ENCODE measurements at regions not wholly inside any gene's neighbourhood (a gene's known extent, or its start where the extent isn't known, plus 50 kb on each side); places are given as distances from the start of the nearest gene placed in this dataset.

DNA sequence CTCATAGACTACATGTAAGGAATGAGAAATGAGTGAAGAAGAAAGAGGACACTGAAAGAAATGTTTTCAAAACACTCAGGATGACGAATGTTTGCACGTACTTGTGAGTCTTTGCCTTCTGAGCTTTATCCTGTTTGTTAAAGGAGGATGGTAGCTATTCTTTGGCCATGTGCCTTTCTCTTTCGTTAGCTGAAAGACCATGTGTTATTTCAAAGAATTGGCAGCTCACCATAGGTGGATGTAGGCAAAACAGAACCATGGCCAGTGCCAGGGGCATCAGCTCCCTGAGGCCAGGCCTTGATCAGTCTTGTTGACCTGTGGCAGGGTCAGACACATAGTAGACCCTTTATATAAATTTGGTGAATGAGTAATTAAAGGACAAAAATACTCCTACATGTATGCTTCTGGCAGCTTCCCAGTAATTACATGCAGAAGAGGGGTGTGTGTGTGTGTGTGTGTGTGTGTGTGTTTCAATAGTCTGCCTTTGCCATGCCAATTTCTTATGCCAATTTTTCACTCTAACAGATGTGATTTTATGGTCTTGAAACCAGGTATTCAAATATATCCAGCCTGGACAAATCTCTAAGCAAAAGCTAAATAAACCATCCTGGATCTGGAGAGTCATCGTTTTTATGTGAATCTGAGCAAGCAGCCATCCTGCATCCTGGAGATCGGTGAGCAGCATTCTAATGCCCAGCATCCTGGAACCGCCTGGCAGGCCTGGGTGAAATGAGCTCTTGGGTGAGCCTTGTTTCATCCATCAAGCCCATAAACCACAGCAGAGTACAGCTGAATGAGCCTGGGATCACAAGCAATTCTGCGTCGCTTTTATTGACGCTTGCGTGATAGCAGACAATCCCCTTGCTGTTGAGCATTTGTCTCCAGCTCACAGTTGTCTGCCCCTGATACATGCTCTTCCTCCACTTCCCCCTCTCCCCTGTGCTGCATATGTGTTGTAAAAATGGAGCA, 475.4 kb downstream of the MED10 start:
- no peaks in the 10 kb centered on the region for H3K27me3 Mint-ChIP-seq (ENCODE audit: insufficient read depth, low read depth)
- no peak for DNase-seq (ENCODE audit: low spot score)
- H3K9me3 ChIP-seq (ENCODE audit: low read depth), result no peaks in the 10 kb centered on the region
- no peaks in the 10 kb centered on the region for H3K36me3 ChIP-seq
- no peaks in the 10 kb centered on the region for H3K9me3 Mint-ChIP-seq
- no peak overlapping the region for H3K4me3 Mint-ChIP-seq
- no peaks in the 10 kb centered on the region for H3K79me2 ChIP-seq (ENCODE audit: low read depth)
- H3K27ac Mint-ChIP-seq, result no peak overlapping the region
- H3K27ac ChIP-seq, result no peak overlapping the region
- H3K4me2 ChIP-seq, result no peak overlapping the region
- no peak for TF ChIP-seq EZH2 (IDR thresholded peaks at IDR 0.05)
- TF ChIP-seq, protein P1, sequence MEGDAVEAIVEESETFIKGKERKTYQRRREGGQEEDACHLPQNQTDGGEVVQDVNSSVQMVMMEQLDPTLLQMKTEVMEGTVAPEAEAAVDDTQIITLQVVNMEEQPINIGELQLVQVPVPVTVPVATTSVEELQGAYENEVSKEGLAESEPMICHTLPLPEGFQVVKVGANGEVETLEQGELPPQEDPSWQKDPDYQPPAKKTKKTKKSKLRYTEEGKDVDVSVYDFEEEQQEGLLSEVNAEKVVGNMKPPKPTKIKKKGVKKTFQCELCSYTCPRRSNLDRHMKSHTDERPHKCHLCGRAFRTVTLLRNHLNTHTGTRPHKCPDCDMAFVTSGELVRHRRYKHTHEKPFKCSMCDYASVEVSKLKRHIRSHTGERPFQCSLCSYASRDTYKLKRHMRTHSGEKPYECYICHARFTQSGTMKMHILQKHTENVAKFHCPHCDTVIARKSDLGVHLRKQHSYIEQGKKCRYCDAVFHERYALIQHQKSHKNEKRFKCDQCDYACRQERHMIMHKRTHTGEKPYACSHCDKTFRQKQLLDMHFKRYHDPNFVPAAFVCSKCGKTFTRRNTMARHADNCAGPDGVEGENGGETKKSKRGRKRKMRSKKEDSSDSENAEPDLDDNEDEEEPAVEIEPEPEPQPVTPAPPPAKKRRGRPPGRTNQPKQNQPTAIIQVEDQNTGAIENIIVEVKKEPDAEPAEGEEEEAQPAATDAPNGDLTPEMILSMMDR (IDR thresholded peaks at IDR 0.05), result no peak
- TF ChIP-seq EZH2phosphoT487 (IDR thresholded peaks at IDR 0.05), result no peak
- H4K20me1 ChIP-seq (ENCODE audit: low read depth), result no peaks in the 10 kb centered on the region
- no peak overlapping the region for H3K9ac ChIP-seq
- no peak overlapping the region for H3K4me3 ChIP-seq
- H3K4me1 Mint-ChIP-seq, result no peaks in the 10 kb centered on the region
- no peaks in the 10 kb centered on the region for H3K36me3 Mint-ChIP-seq
- no peak overlapping the region for H2AFZ ChIP-seq (replicated peaks)
- no peaks in the 10 kb centered on the region for H3F3A ChIP-seq (ENCODE audit: low read depth)
- no peaks in the 10 kb centered on the region for H3K27me3 ChIP-seq
- no peaks in the 10 kb centered on the region for H3K4me1 ChIP-seq

DNA sequence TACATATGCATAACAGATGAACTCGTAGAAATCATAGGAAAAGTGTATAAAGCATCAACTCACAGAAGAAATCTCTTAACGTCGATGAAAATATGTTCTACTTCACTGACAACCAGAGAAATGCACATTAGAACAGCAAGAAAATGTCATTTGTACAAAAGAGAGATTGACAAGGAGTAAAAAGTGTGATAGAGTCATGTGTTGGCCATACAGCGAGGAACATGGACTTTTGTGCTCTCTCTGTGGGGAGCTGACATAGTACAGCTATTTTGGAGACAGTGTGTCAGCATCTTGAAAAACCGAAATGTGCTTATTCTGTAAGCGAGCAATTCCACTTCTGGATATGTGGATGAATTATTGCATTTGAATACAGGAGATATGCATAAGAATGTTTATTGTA, 477.9 kb downstream of the ICE1 start:
- no peaks in the 10 kb centered on the region for H3K36me3 Mint-ChIP-seq

DNA sequence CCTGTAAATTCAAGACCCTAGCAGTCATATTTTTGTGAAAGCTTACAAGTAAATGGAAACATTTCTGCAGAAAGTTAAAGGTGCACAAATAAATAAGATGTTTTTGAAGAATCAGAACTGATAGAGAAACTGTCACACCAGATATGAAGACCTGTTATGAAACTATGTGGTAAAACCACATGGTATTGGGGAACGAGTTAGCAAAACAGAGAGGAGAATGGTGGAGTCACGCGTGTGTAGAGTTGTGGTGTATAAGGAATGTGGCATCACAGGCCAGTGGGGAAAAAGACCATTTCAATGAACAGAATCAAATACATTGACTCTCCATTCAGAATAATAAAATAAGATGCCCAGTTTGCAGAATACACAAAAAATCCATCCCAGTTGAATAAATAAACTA, 477.2 kb downstream of the ICE1 start:
- no peak overlapping the region for H3K9ac ChIP-seq
- H2AFZ ChIP-seq (replicated peaks), result no peak overlapping the region
- Mint-ChIP-seq H3K4me1 (no peaks in the 10 kb centered on the region), H3K4me3 (no peak overlapping the region), H3K27me3 (ENCODE audit: insufficient read depth, low read depth) (no peaks in the 10 kb centered on the region), H3K9me3 (no peaks in the 10 kb centered on the region), H3K36me3 (no peaks in the 10 kb centered on the region), H3K27ac (no peak overlapping the region)
- TF ChIP-seq EZH2phosphoT487 (IDR thresholded peaks at IDR 0.05), result no peak
- no peak overlapping the region for H3K27ac ChIP-seq
- H3K4me2 ChIP-seq, result no peak overlapping the region
- H3K36me3 ChIP-seq, result no peaks in the 10 kb centered on the region
- no peaks in the 10 kb centered on the region for H3K79me2 ChIP-seq (ENCODE audit: low read depth)
- H3K4me1 ChIP-seq, result no peaks in the 10 kb centered on the region
- no peak for DNase-seq (ENCODE audit: low spot score)
- H3K4me3 ChIP-seq, result no peak overlapping the region
- H3F3A ChIP-seq (ENCODE audit: low read depth), result no peaks in the 10 kb centered on the region
- no peaks in the 10 kb centered on the region for H3K27me3 ChIP-seq
- H4K20me1 ChIP-seq (ENCODE audit: low read depth), result no peaks in the 10 kb centered on the region
- no peaks in the 10 kb centered on the region for H3K9me3 ChIP-seq (ENCODE audit: low read depth)

More for the DNA sequence above, 477.9 kb downstream of the ICE1 start:
- Histone ChIP-seq H3K4me3 (no peak overlapping the region), H3K27ac (no peak overlapping the region), H3K9me3 (ENCODE audit: low read depth) (no peaks in the 10 kb centered on the region), H3F3A (ENCODE audit: low read depth) (no peaks in the 10 kb centered on the region), H3K27me3 (no peaks in the 10 kb centered on the region), H3K9ac (no peak overlapping the region), H3K79me2 (ENCODE audit: low read depth) (no peaks in the 10 kb centered on the region), H3K4me1 (no peaks in the 10 kb centered on the region), H4K20me1 (ENCODE audit: low read depth) (no peaks in the 10 kb centered on the region), H2AFZ (replicated peaks) (no peak overlapping the region), H3K4me2 (no peak overlapping the region), H3K36me3 (no peaks in the 10 kb centered on the region)
- Mint-ChIP-seq H3K4me3 (no peak overlapping the region), H3K9me3 (no peaks in the 10 kb centered on the region), H3K27me3 (ENCODE audit: insufficient read depth, low read depth) (no peaks in the 10 kb centered on the region), H3K4me1 (no peaks in the 10 kb centered on the region), H3K27ac (no peak overlapping the region)
- TF ChIP-seq, protein P1 (IDR thresholded peaks at IDR 0.05), result no peak
- no peak for TF ChIP-seq EZH2 (IDR thresholded peaks at IDR 0.05)
- no peak for DNase-seq (ENCODE audit: low spot score)

DNA sequence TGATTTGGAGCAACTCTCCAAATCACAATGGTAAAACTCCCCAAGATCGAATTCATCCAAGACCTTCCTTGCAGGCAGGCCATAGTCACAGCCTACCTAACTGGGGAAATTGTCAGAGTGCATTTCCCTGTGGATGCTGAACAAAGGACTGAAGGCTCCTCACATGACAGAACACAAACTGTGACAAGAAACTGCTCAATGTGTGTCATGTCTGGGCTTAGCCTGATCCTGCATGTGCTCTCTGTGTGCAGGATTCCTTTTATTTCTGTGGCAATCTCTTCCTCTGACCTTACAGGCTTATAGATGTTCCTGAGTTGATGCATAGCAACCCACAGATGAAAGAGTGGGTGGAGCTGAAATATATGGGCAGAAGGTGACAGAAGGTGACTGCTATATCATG, 465.8 kb downstream of the ICE1 start:
- Histone ChIP-seq H3K27me3 (peaks cover 17% of the 10 kb centered on the region), H3K4me1 (no peaks in the 10 kb centered on the region)
- H3K4me1 Mint-ChIP-seq, result peaks cover 29% of the 10 kb centered on the region

More for the DNA sequence above, 465.8 kb downstream of the ICE1 start:
- Histone ChIP-seq H3K9ac (no peak overlapping the region), H3K36me3 (no peaks in the 10 kb centered on the region), H3K9me3 (ENCODE audit: low read depth) (no peaks in the 10 kb centered on the region), H3F3A (ENCODE audit: low read depth) (no peaks in the 10 kb centered on the region), H3K27ac (no peak overlapping the region), H3K4me2 (no peak overlapping the region), H3K79me2 (ENCODE audit: low read depth) (no peaks in the 10 kb centered on the region), H4K20me1 (ENCODE audit: low read depth) (no peaks in the 10 kb centered on the region), H3K4me3 (no peak overlapping the region), H2AFZ (replicated peaks) (no peak overlapping the region)
- H3K9me3 Mint-ChIP-seq, result peaks cover 2% of the 10 kb centered on the region
- H3K36me3 Mint-ChIP-seq, result no peaks in the 10 kb centered on the region
- TF ChIP-seq EZH2phosphoT487 (IDR thresholded peaks at IDR 0.05) (no peak), EZH2 (IDR thresholded peaks at IDR 0.05) (no peak)
- TF ChIP-seq, protein P1 (IDR thresholded peaks at IDR 0.05), result no peak
- no peak for DNase-seq (ENCODE audit: low spot score)
- peaks cover 18% of the 10 kb centered on the region for H3K27me3 Mint-ChIP-seq (ENCODE audit: insufficient read depth, low read depth)
- no peak overlapping the region for H3K4me3 Mint-ChIP-seq
- H3K27ac Mint-ChIP-seq, result no peak overlapping the region

All from neural progenitor cell (in vitro differentiated cells).